Gastroesophageal sphincter (tissue), 4 donors: ENCODE measurements at regions not wholly inside any gene's neighbourhood (a gene's known extent, or its start where the extent isn't known, plus 50 kb on each side); places are given as distances from the start of the nearest gene placed in this dataset.

Experiments
- ATAC-seq: fragments of 150-250 bp; one replicate; pipeline ENCODE4 v1.9.1; 2016; ENCODE audit warnings: mild to moderate bottlenecking, moderate library complexity
- H3K27ac ChIP-seq, 4 donors: fragments of 200-600 bp; sonication (generic) in 3 of 4; 1 replicate in 3 of 4; 2 replicates in 1 of 4; pipeline ENCODE4 v1.5.1; 2016 to 2019
- H3K27me3 ChIP-seq: fragments of 200-600 bp; sonication (generic); one replicate; pipeline ENCODE4 v1.5.1; 2019
- H3K36me3 ChIP-seq, 2 donors: fragments of 200-600 bp; sonication (generic); one replicate each; pipeline ENCODE4 v1.5.1; 2019; ENCODE audit warnings: control low read depth in 1 of 2
- H3K4me1 ChIP-seq, 3 donors: fragments of 200-600 bp; sonication (generic); 1 replicate in 2 of 3; 2 replicates in 1 of 3; pipeline ENCODE4 v1.5.1; 2016 to 2019; ENCODE audit warnings: control low read depth in 2 of 3
- H3K4me3 ChIP-seq, 2 donors: fragments of 200-600 bp; sonication (generic); one replicate each; pipeline ENCODE4 v1.5.1; 2019; ENCODE audit warnings: mild to moderate bottlenecking in 1 of 2, moderate library complexity in 1 of 2
- H3K9me3 ChIP-seq, 3 donors: fragments of 200-600 bp; sonication (generic); one replicate each; pipeline ENCODE4 v1.5.1; 2017 to 2019; ENCODE audit warnings: control low read depth in 2 of 3
- EP300 ChIP-seq: sonication (generic); formaldehyde crosslinking; IDR thresholded peaks from one replicate; pipeline ENCODE4 v1.6.1; 2017; ENCODE audit warnings: antibody characterized with exemption, mild to moderate bottlenecking
- POLR2A ChIP-seq, 2 donors: fragments of 450-650 bp; IDR thresholded peaks; one replicate each; pipeline ENCODE4 v1.6.1; 2017; ENCODE audit warnings: antibody characterized with exemption in 2 of 2, mild to moderate bottlenecking in 2 of 2, moderate library complexity in 1 of 2
- POLR2AphosphoS5 ChIP-seq: sonication (generic); formaldehyde crosslinking; IDR thresholded peaks from one replicate; pipeline ENCODE4 v1.6.1; 2017; ENCODE audit warnings: antibody characterized with exemption
- WGBS, 2 donors: methylation state at CpG; one replicate each; pipeline ENCODE4 v1.1.5; 2018; ENCODE audit warnings: low coverage in 1 of 2; 5-methylcytosine and 5-hydroxymethylcytosine counted together
- TF ChIP-seq, protein P1 (sequence below), 4 experiments: fragments of 200-600 bp in 2 of 4; fragments of 450-650 bp in 2 of 4; sonication (generic) in 1 of 4; IDR thresholded peaks; one replicate each; pipeline ENCODE4 v1.5.1; 2017 to 2019; ENCODE audit warnings: antibody characterized with exemption in 4 of 4, mild to moderate bottlenecking in 2 of 4, moderate library complexity in 2 of 4

GRCh38 chr9:78848061-78848460 lies 551.1 kb downstream of the PSAT1 start:
- H3K9me3 ChIP-seq = peaks cover 0 to 26% (median 0%) of the 10 kb centered on the region in 3 donors
- TF ChIP-seq, protein P1, sequence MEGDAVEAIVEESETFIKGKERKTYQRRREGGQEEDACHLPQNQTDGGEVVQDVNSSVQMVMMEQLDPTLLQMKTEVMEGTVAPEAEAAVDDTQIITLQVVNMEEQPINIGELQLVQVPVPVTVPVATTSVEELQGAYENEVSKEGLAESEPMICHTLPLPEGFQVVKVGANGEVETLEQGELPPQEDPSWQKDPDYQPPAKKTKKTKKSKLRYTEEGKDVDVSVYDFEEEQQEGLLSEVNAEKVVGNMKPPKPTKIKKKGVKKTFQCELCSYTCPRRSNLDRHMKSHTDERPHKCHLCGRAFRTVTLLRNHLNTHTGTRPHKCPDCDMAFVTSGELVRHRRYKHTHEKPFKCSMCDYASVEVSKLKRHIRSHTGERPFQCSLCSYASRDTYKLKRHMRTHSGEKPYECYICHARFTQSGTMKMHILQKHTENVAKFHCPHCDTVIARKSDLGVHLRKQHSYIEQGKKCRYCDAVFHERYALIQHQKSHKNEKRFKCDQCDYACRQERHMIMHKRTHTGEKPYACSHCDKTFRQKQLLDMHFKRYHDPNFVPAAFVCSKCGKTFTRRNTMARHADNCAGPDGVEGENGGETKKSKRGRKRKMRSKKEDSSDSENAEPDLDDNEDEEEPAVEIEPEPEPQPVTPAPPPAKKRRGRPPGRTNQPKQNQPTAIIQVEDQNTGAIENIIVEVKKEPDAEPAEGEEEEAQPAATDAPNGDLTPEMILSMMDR (IDR thresholded peaks at IDR 0.05) = no peak
- TF ChIP-seq POLR2AphosphoS5 = no peak
- no peak for TF ChIP-seq POLR2A (IDR thresholded peaks at IDR 0.05)
- no peak for TF ChIP-seq EP300
- no peak for ATAC-seq
- whole genome bisulfite sequencing, 2 donors = 49 to 58% methylated on average over 2 of the region's 2 CpGs
- H3K27me3 ChIP-seq = no peaks in the 10 kb centered on the region
- H3K27ac ChIP-seq = no peak overlapping the region
- H3K36me3 ChIP-seq = no peaks in the 10 kb centered on the region
- H3K4me1 ChIP-seq = no peaks in the 10 kb centered on the region
- no peak overlapping the region for H3K4me3 ChIP-seq

- H3K4me1 ChIP-seq = no peaks in the 10 kb centered on the region
- no peak for ATAC-seq
- H3K27ac ChIP-seq = no peak overlapping the region
- TF ChIP-seq EP300 (no peak), POLR2A (IDR thresholded peaks at IDR 0.05) (no peak), POLR2AphosphoS5 (no peak)
- TF ChIP-seq, protein P1 (IDR thresholded peaks at IDR 0.05) = no peak
- no peaks in the 10 kb centered on the region for H3K9me3 ChIP-seq
- WGBS, 2 donors = 50% methylated on average over 1 of the region's 2 CpGs; no CpG with 5 or more reads in 1 of the 2 donors
- no peak overlapping the region for H3K4me3 ChIP-seq
- H3K27me3 ChIP-seq = no peaks in the 10 kb centered on the region
- no peaks in the 10 kb centered on the region for H3K36me3 ChIP-seq
These were observed 559.2 kb downstream of the PSAT1 start for GRCh38 chr9:78856144-78856543.

GRCh38 chr9:78856781-78857180 lies 559.9 kb downstream of the PSAT1 start:
- TF ChIP-seq POLR2A (IDR thresholded peaks at IDR 0.05) = no peak
- TF ChIP-seq, protein P1 (IDR thresholded peaks at IDR 0.05) = no peak
- TF ChIP-seq POLR2AphosphoS5 = no peak
- TF ChIP-seq EP300 = no peak
- no peak for ATAC-seq
- H3K4me3 ChIP-seq = no peak overlapping the region
- no peaks in the 10 kb centered on the region for H3K36me3 ChIP-seq
- no peaks in the 10 kb centered on the region for H3K4me1 ChIP-seq
- no peak overlapping the region for H3K27ac ChIP-seq
- 82 to 85% methylated on average over 4 to 8 of the region's 8 CpGs for WGBS, 2 donors
- no peaks in the 10 kb centered on the region for H3K9me3 ChIP-seq
- H3K27me3 ChIP-seq = no peaks in the 10 kb centered on the region

- no peaks in the 10 kb centered on the region for H3K9me3 ChIP-seq
- ATAC-seq = no peak
- H3K4me3 ChIP-seq = no peak overlapping the region
- no peaks in the 10 kb centered on the region for H3K4me1 ChIP-seq
- H3K27me3 ChIP-seq = no peaks in the 10 kb centered on the region
- no peak overlapping the region for H3K27ac ChIP-seq
- WGBS, 2 donors = 59 to 70% methylated on average over 3 to 13 of the region's 23 CpGs
- TF ChIP-seq POLR2A (IDR thresholded peaks at IDR 0.05) (no peak), EP300 (no peak), POLR2AphosphoS5 (no peak)
- TF ChIP-seq, protein P1 (IDR thresholded peaks at IDR 0.05) = no peak
- H3K36me3 ChIP-seq = no peaks in the 10 kb centered on the region
These were observed 560.7 kb downstream of the PSAT1 start for GRCh38 chr9:78857373-78858225.

DNA sequence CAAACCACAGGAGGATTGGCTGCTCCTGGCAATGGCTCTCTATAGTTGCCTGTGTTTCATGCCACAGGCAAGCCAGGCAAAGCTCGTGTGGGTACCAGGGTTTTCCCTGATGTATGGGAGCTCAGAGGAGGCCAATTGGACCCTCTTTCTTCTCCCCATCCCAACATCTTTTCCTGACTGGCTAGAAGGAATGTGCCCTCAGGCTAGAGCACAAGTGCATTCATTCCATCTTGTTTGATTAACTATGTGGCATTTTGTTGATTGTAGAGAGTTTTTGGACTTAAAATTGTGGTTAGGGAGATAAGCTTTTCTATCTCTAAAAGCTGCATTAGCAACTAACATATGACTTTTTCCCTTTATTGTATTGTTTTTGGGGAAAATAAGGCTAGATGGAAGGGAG lies 561.3 kb downstream of the PSAT1 start:
- Histone ChIP-seq H3K27ac (no peak overlapping the region), H3K36me3 (no peaks in the 10 kb centered on the region), H3K4me3 (no peak overlapping the region), H3K4me1 (no peaks in the 10 kb centered on the region), H3K27me3 (no peaks in the 10 kb centered on the region), H3K9me3 (no peaks in the 10 kb centered on the region)
- no peak for TF ChIP-seq POLR2AphosphoS5
- no peak for TF ChIP-seq POLR2A (IDR thresholded peaks at IDR 0.05)
- TF ChIP-seq EP300 = no peak
- TF ChIP-seq, protein P1 (IDR thresholded peaks at IDR 0.05) = no peak
- WGBS, 2 donors = 56% methylated on average over 1 of the region's 1 CpG; no CpG with 5 or more reads in 1 of the 2 donors
- ATAC-seq = no peak
